ENCODE measurements at regions not wholly inside any gene's neighbourhood (a gene's known extent, or its start where the extent isn't known, plus 50 kb on each side); places are given as distances from the start of the nearest gene placed in this dataset.

- Histone ChIP-seq H3K4me3 (ENCODE audit: low read length) (no peak overlapping the region), H3K4me1 (ENCODE audit: control insufficient read depth, insufficient read depth, low read length) (no peaks in the 10 kb centered on the region), H3K36me3 (ENCODE audit: control insufficient read depth, insufficient read depth, low read length) (no peaks in the 10 kb centered on the region), H3K27ac (ENCODE audit: low read length) (no peak overlapping the region), H3K9me3 (ENCODE audit: control insufficient read depth, low read depth, low read length) (no peaks in the 10 kb centered on the region), H3K27me3 (ENCODE audit: control insufficient read depth, insufficient read depth, low read length) (no peaks in the 10 kb centered on the region)
- whole genome bisulfite sequencing (ENCODE audit: insufficient coverage, low lambda C conversion rate) = 88% methylated on average over 1 of the region's 3 CpGs
- no peak for DNase-seq
Observed at GRCh38 chr13:65911546-65912193, 1318.5 kb downstream of the PCDH9 start.

- Histone ChIP-seq H3K27me3 (ENCODE audit: control insufficient read depth, insufficient read depth, low read length) (no peaks in the 10 kb centered on the region), H3K4me3 (ENCODE audit: low read length) (no peak overlapping the region), H3K4me1 (ENCODE audit: control insufficient read depth, insufficient read depth, low read length) (no peaks in the 10 kb centered on the region), H3K27ac (ENCODE audit: low read length) (no peak overlapping the region), H3K36me3 (ENCODE audit: control insufficient read depth, insufficient read depth, low read length) (no peaks in the 10 kb centered on the region), H3K9me3 (ENCODE audit: control insufficient read depth, low read depth, low read length) (no peaks in the 10 kb centered on the region)
- WGBS (ENCODE audit: insufficient coverage, low lambda C conversion rate) = no CpG with 5 or more reads among the region's 1 CpG
- DNase-seq = no peak
Observed at GRCh38 chr13:65909501-65909900, 1320.6 kb downstream of the PCDH9 start.

DNA sequence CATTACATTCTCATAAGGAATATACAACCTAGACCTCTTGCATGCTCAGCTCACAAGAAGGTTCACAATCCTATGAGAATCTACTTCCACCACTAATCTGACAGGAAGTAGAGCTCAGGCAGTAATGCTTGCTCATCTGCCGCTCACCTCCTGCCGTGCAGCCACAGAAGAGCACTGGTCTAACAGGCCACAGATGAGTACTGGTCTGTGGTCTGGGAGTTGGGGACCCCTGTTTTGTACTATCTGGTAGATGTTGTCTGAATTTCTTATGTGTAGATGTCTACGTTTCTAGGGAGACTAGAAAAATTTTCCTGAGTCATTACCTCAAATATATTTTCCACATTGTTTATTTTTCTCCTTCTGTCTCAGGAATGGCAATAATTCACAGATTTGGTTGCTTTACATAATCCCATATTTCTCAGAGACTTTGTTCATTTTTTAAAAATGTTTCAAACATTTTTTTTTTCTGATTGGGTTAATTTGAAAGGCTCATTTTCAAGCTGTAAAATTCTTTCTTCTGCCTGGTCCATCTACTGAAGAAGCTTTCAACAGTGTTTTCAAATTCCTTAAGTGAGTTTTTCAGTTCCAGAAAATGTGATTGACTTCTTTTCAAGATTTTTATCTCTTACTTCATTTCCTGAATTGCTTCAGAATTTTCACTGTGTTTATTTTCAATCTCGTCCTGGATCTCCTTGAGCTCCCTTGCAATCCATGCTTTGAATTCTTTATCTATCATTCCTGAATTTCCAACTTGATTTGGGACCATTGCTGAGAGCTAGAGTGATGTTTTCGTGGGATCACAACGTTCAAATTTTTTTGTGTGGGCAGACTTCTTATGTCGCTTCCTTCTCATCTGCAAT is 1322.2 kb downstream of the PCDH9 start:
- Histone ChIP-seq H3K27ac (ENCODE audit: low read length) (no peak overlapping the region), H3K36me3 (ENCODE audit: control insufficient read depth, insufficient read depth, low read length) (no peaks in the 10 kb centered on the region), H3K4me1 (ENCODE audit: control insufficient read depth, insufficient read depth, low read length) (no peaks in the 10 kb centered on the region), H3K4me3 (ENCODE audit: low read length) (no peak overlapping the region), H3K9me3 (ENCODE audit: control insufficient read depth, low read depth, low read length) (no peaks in the 10 kb centered on the region), H3K27me3 (ENCODE audit: control insufficient read depth, insufficient read depth, low read length) (no peaks in the 10 kb centered on the region)
- WGBS (ENCODE audit: insufficient coverage, low lambda C conversion rate) = 86% methylated on average over 3 of the region's 7 CpGs
- no peak for DNase-seq

- no peak overlapping the region for H3K27ac ChIP-seq (ENCODE audit: low read length)
- H3K9me3 ChIP-seq (ENCODE audit: control insufficient read depth, low read depth, low read length) = no peaks in the 10 kb centered on the region
- no peaks in the 10 kb centered on the region for H3K36me3 ChIP-seq (ENCODE audit: control insufficient read depth, insufficient read depth, low read length)
- H3K4me1 ChIP-seq (ENCODE audit: control insufficient read depth, insufficient read depth, low read length) = no peaks in the 10 kb centered on the region
- DNase-seq = no peak
- H3K4me3 ChIP-seq (ENCODE audit: low read length) = no peak overlapping the region
- H3K27me3 ChIP-seq (ENCODE audit: control insufficient read depth, insufficient read depth, low read length) = no peaks in the 10 kb centered on the region
Observed at GRCh38 chr13:65901723-65902122, 1328.4 kb downstream of the PCDH9 start.

DNA sequence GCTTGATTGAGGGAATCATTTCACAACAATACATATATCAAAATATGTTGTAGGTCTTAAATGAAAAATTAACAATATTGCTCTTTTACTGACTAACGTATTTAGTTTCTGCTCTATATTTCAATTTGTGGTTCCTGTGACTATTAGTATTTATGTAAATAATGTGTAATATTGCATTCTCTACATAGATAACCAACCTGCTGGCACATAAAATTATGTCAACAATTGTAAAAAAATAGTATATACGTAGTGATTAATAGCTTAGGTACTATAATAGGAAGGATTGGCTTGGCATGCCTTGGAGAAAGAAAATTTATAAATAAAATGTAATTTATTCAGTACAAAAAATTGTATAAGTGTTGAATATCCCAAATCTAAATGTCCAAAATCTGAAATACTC is 1336.1 kb downstream of the PCDH9 start:
- H3K27me3 ChIP-seq (ENCODE audit: control insufficient read depth, insufficient read depth, low read length) = no peaks in the 10 kb centered on the region
- no peak for DNase-seq
- H3K9me3 ChIP-seq (ENCODE audit: control insufficient read depth, low read depth, low read length) = no peaks in the 10 kb centered on the region
- WGBS (ENCODE audit: insufficient coverage, low lambda C conversion rate) = 92% methylated on average over 2 of the region's 2 CpGs
- no peaks in the 10 kb centered on the region for H3K36me3 ChIP-seq (ENCODE audit: control insufficient read depth, insufficient read depth, low read length)
- H3K4me3 ChIP-seq (ENCODE audit: low read length) = no peak overlapping the region
- no peak overlapping the region for H3K27ac ChIP-seq (ENCODE audit: low read length)
- no peaks in the 10 kb centered on the region for H3K4me1 ChIP-seq (ENCODE audit: control insufficient read depth, insufficient read depth, low read length)

DNA sequence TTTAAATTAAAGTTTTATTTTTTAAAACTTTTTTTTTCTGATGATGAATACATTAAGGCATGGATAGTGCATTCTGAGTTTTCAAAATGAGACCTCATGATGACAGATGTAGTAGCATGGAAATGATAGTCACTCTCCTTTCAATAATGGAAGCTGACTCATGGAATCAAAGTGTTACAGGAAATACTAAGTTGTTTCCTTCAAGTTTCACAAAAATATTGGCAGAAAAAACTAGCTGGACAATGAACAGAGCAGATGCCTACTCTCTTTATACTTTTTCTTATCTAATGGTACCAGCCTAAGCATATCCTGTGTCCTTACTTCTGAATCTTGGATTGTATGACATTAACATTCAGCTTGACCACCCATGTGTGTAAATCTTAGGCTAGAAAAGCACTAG is 1337.3 kb downstream of the PCDH9 start:
- H3K36me3 ChIP-seq (ENCODE audit: control insufficient read depth, insufficient read depth, low read length) = no peaks in the 10 kb centered on the region
- DNase-seq = no peak
- no peak overlapping the region for H3K27ac ChIP-seq (ENCODE audit: low read length)
- H3K4me1 ChIP-seq (ENCODE audit: control insufficient read depth, insufficient read depth, low read length) = no peaks in the 10 kb centered on the region
- H3K9me3 ChIP-seq (ENCODE audit: control insufficient read depth, low read depth, low read length) = no peaks in the 10 kb centered on the region
- H3K4me3 ChIP-seq (ENCODE audit: low read length) = no peak overlapping the region
- no peaks in the 10 kb centered on the region for H3K27me3 ChIP-seq (ENCODE audit: control insufficient read depth, insufficient read depth, low read length)

- no peaks in the 10 kb centered on the region for H3K36me3 ChIP-seq (ENCODE audit: control insufficient read depth, insufficient read depth, low read length)
- DNase-seq = no peak
- WGBS (ENCODE audit: insufficient coverage, low lambda C conversion rate) = 100% methylated on average over 1 of the region's 5 CpGs
Observed at GRCh38 chr13:65889368-65889767, 1340.8 kb downstream of the PCDH9 start.

GRCh38 chr13:65882810-65883209 is 1347.3 kb downstream of the PCDH9 start:
- H3K4me3 ChIP-seq (ENCODE audit: low read length) = no peak overlapping the region
- H3K36me3 ChIP-seq (ENCODE audit: control insufficient read depth, insufficient read depth, low read length) = no peaks in the 10 kb centered on the region
- H3K27ac ChIP-seq (ENCODE audit: low read length) = no peak overlapping the region
- H3K9me3 ChIP-seq (ENCODE audit: control insufficient read depth, low read depth, low read length) = no peaks in the 10 kb centered on the region
- WGBS (ENCODE audit: insufficient coverage, low lambda C conversion rate) = 88% methylated on average over 3 of the region's 4 CpGs
- no peaks in the 10 kb centered on the region for H3K4me1 ChIP-seq (ENCODE audit: control insufficient read depth, insufficient read depth, low read length)
- H3K27me3 ChIP-seq (ENCODE audit: control insufficient read depth, insufficient read depth, low read length) = no peaks in the 10 kb centered on the region
- no peak for DNase-seq

More at GRCh38 chr13:65889368-65889767, 1340.8 kb downstream of the PCDH9 start:
- no peaks in the 10 kb centered on the region for H3K27me3 ChIP-seq (ENCODE audit: control insufficient read depth, insufficient read depth, low read length)
- no peaks in the 10 kb centered on the region for H3K9me3 ChIP-seq (ENCODE audit: control insufficient read depth, low read depth, low read length)
- no peak overlapping the region for H3K27ac ChIP-seq (ENCODE audit: low read length)
- no peaks in the 10 kb centered on the region for H3K4me1 ChIP-seq (ENCODE audit: control insufficient read depth, insufficient read depth, low read length)
- H3K4me3 ChIP-seq (ENCODE audit: low read length) = no peak overlapping the region

- H3K27me3 ChIP-seq (ENCODE audit: control insufficient read depth, insufficient read depth, low read length) = no peaks in the 10 kb centered on the region
- H3K9me3 ChIP-seq (ENCODE audit: control insufficient read depth, low read depth, low read length) = no peaks in the 10 kb centered on the region
- no peak overlapping the region for H3K4me3 ChIP-seq (ENCODE audit: low read length)
- H3K4me1 ChIP-seq (ENCODE audit: control insufficient read depth, insufficient read depth, low read length) = no peaks in the 10 kb centered on the region
- 60% methylated on average over 1 of the region's 3 CpGs for WGBS (ENCODE audit: insufficient coverage, low lambda C conversion rate)
- H3K27ac ChIP-seq (ENCODE audit: low read length) = no peak overlapping the region
- no peaks in the 10 kb centered on the region for H3K36me3 ChIP-seq (ENCODE audit: control insufficient read depth, insufficient read depth, low read length)
- DNase-seq = no peak
Observed at GRCh38 chr13:65881561-65882155, 1348.5 kb downstream of the PCDH9 start.

GRCh38 chr13:65875031-65875430 is 1355.1 kb downstream of the PCDH9 start:
- DNase-seq = no peak
- Histone ChIP-seq H3K4me1 (ENCODE audit: control insufficient read depth, insufficient read depth, low read length) (no peaks in the 10 kb centered on the region), H3K4me3 (ENCODE audit: low read length) (no peak overlapping the region), H3K9me3 (ENCODE audit: control insufficient read depth, low read depth, low read length) (no peaks in the 10 kb centered on the region), H3K27me3 (ENCODE audit: control insufficient read depth, insufficient read depth, low read length) (no peaks in the 10 kb centered on the region), H3K36me3 (ENCODE audit: control insufficient read depth, insufficient read depth, low read length) (no peaks in the 10 kb centered on the region), H3K27ac (ENCODE audit: low read length) (no peak overlapping the region)

DNA sequence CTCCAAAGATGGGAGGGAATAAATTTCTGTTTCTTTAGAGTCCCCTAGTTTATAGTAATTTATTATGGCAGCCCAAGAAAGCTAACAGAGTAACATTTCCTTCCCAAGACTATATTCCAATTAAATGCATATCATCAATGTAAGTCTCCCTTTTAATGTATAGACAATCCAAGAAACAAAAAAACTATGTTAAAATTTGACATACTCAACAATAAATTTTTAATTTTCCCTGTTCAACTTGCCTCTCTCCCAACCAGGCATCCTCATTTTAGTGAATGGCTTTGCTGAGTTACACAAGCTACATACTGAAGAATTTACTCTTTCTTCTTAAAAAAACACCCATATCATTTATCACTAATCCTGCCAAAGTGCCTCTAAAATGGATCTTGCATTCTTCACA is 1357.7 kb downstream of the PCDH9 start:
- no peaks in the 10 kb centered on the region for H3K9me3 ChIP-seq (ENCODE audit: control insufficient read depth, low read depth, low read length)
- H3K4me1 ChIP-seq (ENCODE audit: control insufficient read depth, insufficient read depth, low read length) = no peaks in the 10 kb centered on the region
- no peak for DNase-seq
- no peaks in the 10 kb centered on the region for H3K27me3 ChIP-seq (ENCODE audit: control insufficient read depth, insufficient read depth, low read length)
- no peak overlapping the region for H3K27ac ChIP-seq (ENCODE audit: low read length)
- H3K4me3 ChIP-seq (ENCODE audit: low read length) = no peak overlapping the region
- no peaks in the 10 kb centered on the region for H3K36me3 ChIP-seq (ENCODE audit: control insufficient read depth, insufficient read depth, low read length)
